Activated CD8-positive, alpha-beta memory T cell treated with anti-CD3 and anti-CD28 coated beads for 4 hours (primary cell): ENCODE measurements at regions not wholly inside any gene's neighbourhood (a gene's known extent, or its start where the extent isn't known, plus 50 kb on each side); places are given as distances from the start of the nearest gene placed in this dataset.

ENCODE experiments used
- DNase-seq, 2 donors: peaks; one replicate each; pipeline ENCODE4 v3.0.0-alpha.2; 2020; ENCODE audit warnings: low read depth in 2 of 2

DNA sequence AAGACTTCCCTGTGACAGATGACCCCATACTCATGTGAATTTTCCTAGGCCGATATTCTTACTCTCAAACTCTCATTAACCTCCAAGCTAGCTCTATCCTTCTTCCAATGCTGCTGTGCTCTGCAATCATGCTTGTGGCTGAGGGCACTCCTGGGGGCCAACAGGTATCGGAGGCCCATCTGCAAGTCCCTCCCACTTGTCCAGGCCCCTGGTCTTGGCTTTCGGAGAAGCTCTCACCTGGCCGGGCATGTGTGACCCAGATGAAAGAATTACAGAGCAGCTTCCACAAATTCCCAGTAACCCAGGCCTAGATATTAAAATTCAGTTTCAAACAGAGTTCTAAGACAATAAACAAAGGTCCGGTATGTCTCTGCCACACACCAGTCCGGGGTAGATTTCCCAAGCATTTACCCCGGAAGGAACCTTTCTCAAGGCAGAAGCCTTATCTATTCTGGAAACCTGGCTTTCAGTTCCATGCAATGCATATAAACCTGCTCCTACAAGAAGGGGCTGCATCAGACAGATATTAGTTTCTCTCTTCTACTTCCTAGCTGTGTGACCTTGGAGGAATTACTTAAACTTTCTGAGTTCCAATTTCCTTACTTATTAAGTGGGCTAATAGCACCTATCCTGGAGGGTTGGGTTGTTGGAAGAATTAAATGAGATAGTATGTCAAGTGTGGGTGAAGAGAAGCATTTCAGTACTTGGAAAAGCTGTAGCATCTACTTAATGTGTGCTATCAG lies 270.8 kb downstream of the PTTG2 start:
- no peak for DNase-seq

DNA sequence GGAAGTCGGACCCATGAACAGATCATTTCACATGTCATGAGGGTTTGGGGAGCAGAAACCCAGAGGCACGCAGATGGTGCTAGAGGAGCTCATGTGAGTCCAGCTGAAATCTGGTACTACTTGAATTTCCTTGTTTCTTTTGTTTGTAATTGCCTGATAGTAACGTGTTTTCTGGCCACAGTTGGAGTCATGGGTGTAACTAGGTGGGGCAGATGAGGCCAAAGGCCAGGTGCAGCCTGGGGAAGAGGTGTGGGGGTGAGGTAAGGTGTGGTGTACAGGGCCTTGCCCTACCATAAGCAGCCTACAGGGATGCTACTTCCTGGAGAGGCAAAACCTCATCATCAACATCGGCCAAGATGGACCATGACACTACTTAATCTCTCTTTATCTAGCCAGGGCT lies 271.4 kb downstream of the PTTG2 start:
- DNase-seq: no peak

DNA sequence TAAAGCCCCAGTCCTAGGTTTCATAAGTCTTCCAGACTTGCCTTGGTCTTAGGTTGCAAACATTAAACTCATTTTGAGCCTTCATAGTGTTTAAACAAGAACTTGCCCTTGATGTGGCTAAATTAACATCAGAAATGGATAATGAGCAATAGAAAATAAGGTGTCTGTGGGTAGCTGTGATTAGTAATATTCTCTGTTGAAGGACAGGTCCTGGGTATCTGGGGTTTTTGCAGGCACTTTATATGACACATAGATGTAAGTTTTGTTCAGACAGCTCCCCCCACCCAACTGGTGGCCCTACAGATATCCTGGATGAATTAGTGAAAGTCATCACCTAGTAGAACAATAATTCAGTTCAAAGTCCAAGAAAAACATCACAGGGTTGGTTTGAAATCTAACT lies 272.5 kb downstream of the PTTG2 start:
- no peak for DNase-seq

DNA sequence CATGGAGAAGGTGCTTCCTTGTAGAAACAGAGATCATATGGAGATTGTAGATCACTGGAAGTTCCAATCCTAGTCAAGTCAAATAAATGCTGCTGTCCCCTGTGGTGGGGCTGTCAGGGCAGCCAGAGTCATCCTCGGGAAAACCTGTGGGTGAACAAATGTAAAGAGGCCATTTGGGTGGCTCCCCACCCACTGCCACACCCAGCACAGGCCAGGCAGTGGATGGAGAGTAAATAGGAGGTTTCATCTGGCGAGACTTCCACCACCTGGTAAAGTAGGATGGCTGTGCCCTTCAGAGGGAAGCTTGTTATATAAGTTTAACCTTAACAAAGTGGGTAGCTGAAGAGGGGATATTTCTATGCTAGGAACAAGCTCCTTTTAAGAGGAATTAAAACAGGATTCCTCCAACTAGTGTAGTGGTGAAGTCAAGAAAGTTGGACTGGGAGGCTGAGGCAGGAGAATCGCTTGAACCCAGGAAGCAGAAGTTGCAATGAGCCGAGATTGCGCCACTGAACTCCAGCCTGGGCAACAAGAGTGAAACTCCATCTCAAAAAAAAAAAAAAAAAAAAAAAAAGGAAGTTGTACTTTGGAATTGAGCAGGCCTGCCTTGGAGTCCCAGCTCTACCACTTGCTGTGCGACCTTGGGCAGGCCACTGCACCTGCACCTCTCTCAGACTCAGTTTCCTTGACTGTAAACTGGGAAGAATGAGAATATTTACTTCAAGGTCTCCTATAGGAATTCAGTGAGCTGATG lies 273.7 kb downstream of the PTTG2 start:
- DNase-seq: no peak

DNA sequence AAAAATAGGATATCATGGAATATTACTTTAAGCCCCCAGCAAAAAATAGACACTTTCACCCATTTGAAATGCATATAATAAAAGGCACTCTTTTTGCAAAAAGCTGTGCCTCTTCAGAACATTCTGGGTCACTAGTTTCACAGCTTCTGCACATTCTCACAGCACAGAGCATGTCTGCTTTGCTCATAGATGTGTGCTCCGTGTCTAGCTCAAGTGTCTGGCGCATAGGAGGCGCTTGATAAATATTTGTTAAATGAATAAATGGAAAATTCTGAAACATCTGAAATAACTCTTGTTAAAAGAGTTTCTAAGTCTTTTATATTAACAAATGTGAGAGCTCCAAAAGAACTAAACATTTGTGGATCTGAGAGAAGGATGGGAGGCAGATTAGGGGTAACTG lies 275.2 kb downstream of the PTTG2 start:
- DNase-seq: no peak

DNA sequence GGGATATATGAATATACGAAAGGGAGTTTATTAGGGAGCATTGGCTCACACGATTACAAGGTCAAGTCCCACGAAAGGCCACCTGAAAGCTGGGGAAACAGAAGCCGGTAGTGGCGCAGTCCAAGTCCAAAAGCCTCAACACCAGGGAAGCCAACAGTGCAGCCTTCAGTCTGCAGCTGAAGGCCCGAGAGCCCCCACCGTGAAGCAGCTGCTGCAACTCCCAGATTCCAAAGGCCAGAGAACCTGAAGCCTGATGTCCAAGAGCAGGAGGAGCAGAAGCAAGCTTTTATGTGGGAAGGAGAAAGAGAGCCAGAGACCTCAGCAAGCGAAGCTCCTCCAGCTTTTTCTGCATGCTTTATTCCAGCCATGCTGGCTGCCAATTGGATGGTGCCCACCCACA lies 275.8 kb downstream of the PTTG2 start:
- DNase-seq: no peak

DNA sequence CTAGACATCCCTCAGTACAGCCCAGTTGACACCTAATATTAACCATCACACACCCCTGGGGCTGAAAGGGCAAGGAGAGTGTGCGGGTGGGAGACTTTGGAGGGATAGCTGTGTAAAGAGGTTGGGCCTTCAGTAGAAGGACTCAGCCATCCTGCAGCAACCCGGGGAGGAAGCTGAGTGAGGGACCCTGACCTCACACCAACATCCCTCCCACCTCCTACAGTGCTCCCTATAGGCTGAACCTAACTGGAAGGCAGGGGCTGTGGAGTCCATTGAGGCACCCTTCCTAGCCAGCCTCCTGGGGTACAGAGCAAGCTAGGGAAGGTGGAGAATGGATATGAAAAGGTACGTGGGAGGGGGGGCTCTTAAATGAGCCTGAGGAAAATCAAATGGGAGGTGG lies 276.3 kb downstream of the PTTG2 start:
- DNase-seq: no peak

DNA sequence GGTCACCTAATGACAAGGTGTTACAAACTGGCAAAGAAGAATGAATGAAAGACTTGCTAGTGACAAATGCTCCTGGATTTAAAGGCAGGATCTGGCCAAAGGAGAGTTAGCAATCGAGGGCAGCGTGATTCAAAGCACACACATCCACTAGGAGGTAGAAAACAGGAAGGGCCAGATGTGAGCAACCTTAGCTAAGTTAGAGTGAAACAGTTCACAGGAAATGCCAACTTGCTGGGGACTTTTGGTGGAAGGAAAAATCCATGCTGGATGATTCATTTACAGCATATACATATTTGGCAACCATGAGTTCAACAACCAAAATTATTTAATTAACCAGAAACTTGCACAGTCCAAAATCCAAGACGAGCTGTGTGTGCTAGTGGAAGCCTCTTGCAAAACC lies 276.9 kb downstream of the PTTG2 start:
- no peak for DNase-seq

DNA sequence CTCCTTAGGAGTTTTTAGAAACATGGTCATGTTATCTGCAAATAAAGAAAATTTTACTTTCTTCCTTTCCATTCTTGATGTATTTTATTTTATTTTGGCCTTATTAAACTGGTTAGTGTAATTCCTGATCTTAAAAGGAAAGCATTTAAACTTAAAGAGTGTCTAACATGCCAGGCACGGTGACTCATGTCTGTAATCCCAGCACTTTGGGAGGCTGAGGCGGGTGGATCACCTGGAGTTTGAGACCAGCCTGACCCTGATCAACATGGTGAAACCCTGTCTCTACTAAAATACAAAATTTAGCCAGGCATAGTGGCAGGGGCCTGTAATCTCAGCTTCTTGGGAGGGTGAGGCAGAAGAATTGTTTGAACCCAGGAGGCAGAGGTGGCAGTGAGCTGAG lies 281.3 kb downstream of the PTTG2 start:
- no peak for DNase-seq

DNA sequence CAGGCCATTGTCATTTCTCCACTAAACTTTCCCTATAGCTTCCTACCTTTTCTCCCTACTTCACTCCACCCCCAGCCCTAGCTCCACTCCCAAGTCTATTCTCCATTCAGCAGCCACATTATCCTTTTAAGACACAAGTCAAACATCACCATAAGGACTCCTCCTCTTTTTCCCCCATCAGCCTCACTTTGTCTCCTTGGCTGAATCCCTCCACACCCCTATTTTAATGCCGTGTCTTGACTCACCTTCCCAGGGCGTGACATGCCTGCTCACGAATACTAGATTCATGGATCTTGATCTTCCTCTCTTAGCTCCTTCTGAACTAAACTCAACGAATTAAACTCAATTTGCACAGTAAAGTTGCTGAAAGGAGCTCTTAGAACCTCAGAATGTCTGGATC lies 281.9 kb downstream of the PTTG2 start:
- no peak for DNase-seq

DNA sequence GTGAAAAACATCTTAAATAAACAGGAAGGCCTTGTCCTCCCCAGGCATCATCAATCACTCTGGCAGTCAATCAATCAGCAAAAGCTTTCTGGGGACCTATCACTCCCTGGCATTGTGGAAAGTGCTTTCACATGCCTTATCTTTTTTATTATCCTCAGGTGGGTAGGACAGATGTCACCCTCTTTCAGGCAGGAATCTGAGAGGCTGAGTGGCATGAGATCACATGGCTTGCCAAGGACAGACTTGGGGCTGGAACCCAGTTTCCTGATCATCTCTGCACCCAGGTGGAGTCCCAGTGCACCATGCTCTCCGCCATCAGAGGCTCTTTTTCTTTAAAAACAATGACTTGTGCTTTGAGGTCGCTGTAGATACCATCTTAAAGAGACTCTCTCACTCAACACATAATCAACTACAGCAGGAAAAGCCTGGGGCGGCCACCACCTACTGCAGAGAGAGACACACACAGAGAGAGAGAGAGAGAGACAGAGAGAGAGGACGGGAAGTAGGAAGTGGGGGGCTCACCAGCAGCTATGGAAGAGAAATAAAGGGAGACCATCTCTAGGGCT lies 282.7 kb downstream of the PTTG2 start:
- no peak for DNase-seq

DNA sequence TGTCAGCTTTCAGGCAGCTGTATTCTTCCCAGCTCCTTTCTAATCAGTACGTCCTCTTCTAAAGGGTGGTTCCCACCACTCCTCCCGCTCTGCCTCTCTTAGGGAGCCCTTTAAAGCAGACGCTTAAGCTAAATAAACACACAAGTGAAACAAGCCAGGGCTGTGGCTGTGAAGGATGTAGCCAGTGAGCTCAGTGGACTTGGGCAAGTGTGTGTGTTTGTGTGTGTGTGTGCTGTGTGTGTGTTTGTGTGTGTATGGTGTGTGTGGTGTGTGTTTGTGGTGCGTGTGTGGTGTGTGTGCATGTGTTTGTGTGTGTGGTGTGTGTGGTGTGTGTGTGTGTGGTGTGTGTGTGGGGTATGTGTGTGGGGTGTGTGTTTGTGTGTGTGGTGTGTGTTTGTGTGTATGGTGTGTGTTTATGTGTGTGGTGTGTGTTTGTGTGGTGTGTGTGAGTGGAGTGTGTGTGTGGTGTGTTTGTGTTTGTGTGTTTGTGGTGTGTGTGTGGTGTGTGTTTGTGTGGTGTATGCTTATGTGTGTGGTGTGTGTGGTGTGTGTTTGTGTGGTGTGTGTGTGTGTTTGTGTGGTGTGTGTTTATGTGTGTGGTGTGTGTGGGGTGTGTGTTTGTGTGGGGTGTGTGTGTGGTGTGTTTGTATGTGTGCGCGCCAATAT lies 283.3 kb downstream of the PTTG2 start:
- DNase-seq: no peak

DNA sequence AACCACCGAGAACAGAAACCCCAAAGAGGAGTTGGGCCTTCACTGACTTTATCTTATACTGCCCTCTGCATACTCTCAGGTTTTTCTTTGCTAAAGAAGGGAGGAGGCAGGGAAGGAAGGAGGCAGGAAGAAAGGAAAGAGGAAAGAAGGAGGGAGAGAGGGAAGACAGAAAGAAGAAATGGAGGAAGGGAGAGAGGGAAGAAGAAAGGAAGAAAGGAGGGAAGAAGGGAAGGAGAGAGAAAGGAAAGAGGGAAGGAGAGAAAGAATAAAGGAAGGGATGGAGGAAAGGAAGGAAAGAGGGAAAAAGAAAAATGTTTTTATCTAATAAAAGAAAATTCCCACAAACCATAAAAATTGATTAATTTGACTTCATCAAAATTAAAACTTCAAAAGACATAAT lies 294.6 kb downstream of the PTTG2 start:
- no peak for DNase-seq

DNA sequence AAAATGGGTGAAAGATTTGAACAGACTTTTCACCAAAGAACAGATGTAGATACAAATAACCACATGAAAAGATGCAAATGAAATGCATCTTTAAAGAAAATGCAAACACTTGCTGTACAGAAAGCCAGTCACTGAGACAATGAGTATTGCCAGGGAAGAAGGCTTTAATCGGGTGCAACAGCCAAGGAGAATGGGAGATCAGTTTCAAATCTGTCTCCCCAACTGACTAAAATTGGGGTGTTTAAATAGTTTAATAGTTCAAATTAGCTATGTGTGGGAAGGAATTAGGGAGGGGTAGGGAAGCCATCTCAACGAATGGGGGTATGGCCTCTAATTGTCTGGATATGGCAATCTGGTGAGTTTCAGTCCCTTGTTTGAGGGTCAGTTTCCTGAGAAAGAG lies 295.4 kb downstream of the PTTG2 start:
- no peak for DNase-seq

DNA sequence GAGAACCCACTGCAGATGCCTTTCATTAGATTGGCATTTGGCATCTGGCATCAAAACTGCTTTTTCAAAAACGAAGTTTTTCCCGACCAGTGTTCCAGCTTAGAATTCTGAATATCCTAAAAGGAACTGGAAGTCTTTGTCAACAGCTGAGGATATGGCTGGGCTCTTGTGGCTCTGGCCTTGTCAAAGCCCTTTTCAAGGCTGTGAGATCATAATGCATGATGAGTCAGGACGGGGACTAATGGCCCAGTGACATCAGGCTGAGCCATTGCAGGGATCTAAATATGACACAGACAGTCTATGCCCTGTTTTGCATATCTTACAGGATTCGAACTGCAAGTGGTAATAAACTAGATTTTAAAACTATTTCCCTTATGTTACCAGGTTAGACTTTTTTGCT lies 306.4 kb downstream of the PTTG2 start:
- no peak for DNase-seq

DNA sequence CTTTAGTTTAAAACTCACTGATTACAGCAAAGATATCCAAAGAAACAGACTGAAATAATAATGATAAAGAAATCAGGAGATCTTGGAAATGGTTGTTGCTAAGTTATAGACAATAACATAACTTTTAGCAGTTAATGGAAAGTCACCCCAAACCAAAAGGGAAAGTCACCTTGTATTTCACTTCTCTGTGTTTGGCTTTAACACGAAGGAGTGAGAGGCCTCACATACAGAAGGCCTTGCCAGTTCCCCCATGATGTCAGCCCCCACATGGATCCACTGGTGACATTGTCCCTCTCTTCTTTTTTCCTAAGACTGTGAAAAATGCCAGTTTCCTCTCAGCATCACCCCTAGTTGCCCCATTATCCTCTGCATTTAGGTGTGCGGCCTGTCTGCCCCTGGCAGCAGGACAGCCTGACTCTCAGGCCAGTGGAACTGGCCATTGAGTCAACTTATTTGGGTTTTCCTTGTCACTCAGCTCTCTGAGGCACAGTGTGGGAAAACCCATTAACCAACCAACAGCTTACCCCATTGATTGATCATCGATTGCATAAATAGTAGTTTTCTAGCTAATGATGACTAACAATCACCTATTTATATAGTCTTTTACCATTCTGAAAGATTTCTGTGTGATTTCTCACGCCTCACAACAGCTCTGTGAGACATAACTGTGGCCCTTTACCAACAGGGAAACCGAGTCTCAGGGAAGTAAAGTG lies 308.1 kb downstream of the PTTG2 start:
- no peak for DNase-seq

DNA sequence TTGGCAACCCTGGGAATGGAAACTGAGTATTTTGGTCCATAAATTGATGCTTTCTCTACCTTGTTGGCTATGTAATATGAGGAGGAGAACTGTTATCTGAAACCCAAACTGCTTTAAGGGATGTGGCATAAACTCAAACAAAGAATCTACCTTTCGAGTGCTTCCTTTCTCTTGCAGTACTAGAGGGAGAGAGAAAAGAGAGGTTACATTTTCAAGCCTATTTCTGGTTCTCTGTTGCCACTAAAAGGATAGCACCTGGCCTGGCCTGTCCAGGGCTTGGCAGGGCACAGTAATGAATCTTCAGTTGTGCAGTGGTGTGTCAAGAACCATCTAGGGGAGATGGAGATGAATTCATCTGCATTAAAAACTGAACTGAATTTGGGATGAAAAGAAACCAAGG lies 308.6 kb downstream of the PTTG2 start:
- no peak for DNase-seq

DNA sequence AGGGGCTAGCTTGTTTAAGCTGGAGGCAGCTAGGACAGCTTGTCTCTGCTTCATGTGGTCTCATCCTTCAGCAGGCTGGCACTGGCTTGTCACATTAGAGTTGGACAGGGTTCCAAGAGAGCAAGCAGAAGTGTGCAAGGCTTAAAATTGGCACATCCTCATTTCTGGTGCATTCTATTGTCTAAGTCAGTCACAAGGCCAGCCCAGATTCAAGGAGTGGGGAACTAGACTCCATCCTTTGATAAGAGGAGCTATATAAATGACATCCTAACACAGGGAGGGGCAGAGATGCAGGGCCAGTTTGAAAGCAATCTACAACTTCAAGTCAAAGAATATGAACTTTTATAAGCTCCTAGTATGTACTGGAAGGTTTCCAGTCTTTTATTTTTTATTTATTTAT lies 313.2 kb downstream of the PTTG2 start:
- DNase-seq: no peak

DNA sequence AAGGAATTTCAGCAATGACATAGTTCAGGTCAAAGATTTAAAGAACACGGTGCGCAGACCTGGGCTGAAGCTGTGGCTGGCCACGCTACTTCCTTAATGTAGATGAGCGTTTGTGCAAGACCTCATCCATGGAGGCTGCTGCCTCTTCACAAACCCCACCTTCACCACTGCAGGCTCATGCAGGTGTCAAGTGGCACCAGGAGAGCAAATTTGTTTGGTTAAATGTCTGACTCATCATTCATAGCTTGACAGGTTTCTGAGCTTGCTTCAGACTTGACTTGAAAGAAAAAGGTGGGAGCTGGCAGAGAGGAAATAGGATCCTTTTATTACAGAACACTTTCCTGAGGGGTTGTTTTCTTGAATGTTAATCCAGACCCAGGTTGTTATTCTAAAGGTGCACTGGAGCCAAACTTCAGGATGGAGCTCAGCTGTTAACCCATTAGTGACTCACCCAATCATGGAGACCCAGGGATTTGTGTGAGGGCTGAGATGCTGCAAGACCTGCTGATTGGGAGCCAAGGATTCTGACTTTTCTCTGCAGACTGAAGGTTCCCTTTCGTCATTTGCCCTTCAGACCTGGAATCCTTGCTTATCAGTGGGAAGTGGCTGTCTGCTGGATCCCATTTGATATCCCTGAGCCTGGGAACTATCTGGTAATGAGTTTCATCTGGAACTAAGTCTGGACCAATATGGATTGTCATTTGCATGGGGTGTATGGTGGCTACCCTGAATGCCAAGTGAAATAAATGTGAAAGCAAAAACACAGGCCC lies 315.3 kb downstream of the PTTG2 start:
- DNase-seq: no peak

DNA sequence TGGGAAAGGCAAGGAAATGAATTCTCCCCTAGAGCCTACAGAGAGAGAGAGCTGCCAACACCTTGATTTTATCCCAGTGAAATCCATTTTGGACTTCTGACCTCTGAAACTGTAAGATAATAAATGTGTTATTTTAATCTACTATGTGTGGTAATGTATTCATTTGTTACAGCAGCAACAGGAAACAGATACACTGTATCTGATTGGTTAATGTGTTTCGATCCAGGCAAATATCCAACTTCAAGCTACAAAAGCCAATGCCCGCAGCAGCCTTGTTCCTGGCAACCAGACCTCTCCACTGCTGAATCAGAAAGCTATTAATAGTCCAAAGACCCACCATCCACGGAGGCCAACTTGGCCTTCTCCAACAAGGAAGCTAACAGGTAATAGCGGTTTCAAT lies 318.1 kb downstream of the PTTG2 start:
- DNase-seq: no peak

DNA sequence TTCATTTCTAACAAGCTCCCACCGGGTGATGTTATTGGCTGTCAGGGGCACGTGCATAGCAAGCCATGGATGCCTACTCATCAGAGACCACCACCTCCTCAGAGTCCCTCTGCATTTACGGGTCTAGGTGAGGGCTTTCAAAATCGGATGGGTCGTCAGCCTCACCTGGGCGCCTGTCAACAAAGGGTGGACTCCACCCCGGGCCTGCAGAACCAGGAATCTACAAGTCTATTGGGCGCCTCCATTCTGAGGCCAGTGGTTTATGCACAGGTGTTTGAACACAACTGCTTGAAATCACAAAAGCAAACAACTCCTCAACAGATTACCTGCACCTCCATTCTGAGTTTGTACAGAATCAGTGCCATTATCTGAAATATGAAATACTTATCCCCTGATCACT lies 318.9 kb downstream of the PTTG2 start:
- no peak for DNase-seq
